Renal cortical epithelial cell (primary cell): ENCODE measurements at regions not wholly inside any gene's neighbourhood (a gene's known extent, or its start where the extent isn't known, plus 50 kb on each side); places are given as distances from the start of the nearest gene placed in this dataset.

Experiments used
- DNase-seq: peaks from one replicate; pipeline ENCODE4 v3.0.0-alpha.2; 2011; ENCODE audit warnings: low read depth

- no peak for DNase-seq
Observed at GRCh38 chr21:25422610-25423608, 184.4 kb downstream of the MRPL39 start.

- peak; percentile 70 for DNase-seq
Observed at GRCh38 chr21:25421321-25422028, 185.8 kb downstream of the MRPL39 start.

- DNase-seq, result no peak
Observed at GRCh38 chr21:25420831-25421230, 186.4 kb downstream of the MRPL39 start.

GRCh38 chr21:25416669-25417068 lies 190.6 kb downstream of the MRPL39 start:
- no peak for DNase-seq

GRCh38 chr21:25412100-25412499 lies 195.2 kb downstream of the MRPL39 start:
- DNase-seq, result peak; percentile 10

GRCh38 chr21:25409978-25410377 lies 197.3 kb downstream of the MRPL39 start:
- no peak for DNase-seq

GRCh38 chr21:25408666-25409065 lies 198.6 kb downstream of the MRPL39 start:
- no peak for DNase-seq

- DNase-seq, result no peak
Observed at GRCh38 chr21:25406887-25407579, 200.2 kb downstream of the MRPL39 start.

- DNase-seq, result no peak
Observed at GRCh38 chr21:25405984-25406383, 201.3 kb downstream of the MRPL39 start.

- no peak for DNase-seq
Observed at GRCh38 chr21:25402134-25402961, 204.9 kb downstream of the MRPL39 start.

GRCh38 chr21:25400427-25400826 lies 206.9 kb downstream of the MRPL39 start:
- DNase-seq, result no peak

GRCh38 chr21:25398630-25399029 lies 208.7 kb downstream of the MRPL39 start:
- no peak for DNase-seq

GRCh38 chr21:25396135-25396711 lies 211.1 kb downstream of the MRPL39 start:
- no peak for DNase-seq

- no peak for DNase-seq
Observed at GRCh38 chr21:25391777-25392176, 215.5 kb downstream of the MRPL39 start.

- no peak for DNase-seq
Observed at GRCh38 chr21:25390701-25391100, 216.6 kb downstream of the MRPL39 start.

GRCh38 chr21:25387665-25388064 lies 219.6 kb downstream of the MRPL39 start:
- DNase-seq, result no peak

GRCh38 chr21:25385911-25386474 lies 221.3 kb downstream of the MRPL39 start:
- DNase-seq, result peak; percentile 76

- DNase-seq, result no peak
Observed at GRCh38 chr21:25385341-25385740, 221.9 kb downstream of the MRPL39 start.

GRCh38 chr21:25384782-25385181 lies 222.5 kb downstream of the MRPL39 start:
- DNase-seq, result no peak

GRCh38 chr21:25383545-25383944 lies 223.7 kb downstream of the MRPL39 start:
- DNase-seq, result no peak
